Trophoblast cell (in vitro differentiated cells and primary cell): ENCODE measurements at regions not wholly inside any gene's neighbourhood (a gene's known extent, or its start where the extent isn't known, plus 50 kb on each side); places are given as distances from the start of the nearest gene placed in this dataset.
"Not testable (repeated sequence)": the region's sequence is repeated elsewhere in the genome, so short reads cannot be mapped to it uniquely, and the experiment has no call there.

Experiments used
- DNase-seq, 2 donors: peaks; one replicate each; pipeline ENCODE4 v3.0.0-alpha.2; 2016
- H2AFZ ChIP-seq: 2 replicates; pipeline ENCODE4 v1.6.1; 2013; ENCODE audit warnings: low read length, moderate library complexity, mild to moderate bottlenecking; ENCODE audit not compliant: insufficient read depth, poor library complexity
- H2AK5ac ChIP-seq: 2 replicates; pipeline ENCODE4 v1.6.1; 2013; ENCODE audit warnings: mild to moderate bottlenecking, low read length
- H2BK120ac ChIP-seq: 2 replicates; pipeline ENCODE4 v1.6.1; 2013; ENCODE audit warnings: low read length, mild to moderate bottlenecking, moderate library complexity; ENCODE audit not compliant: insufficient read depth, poor library complexity
- H2BK12ac ChIP-seq: 2 replicates; pipeline ENCODE4 v1.6.1; 2013; ENCODE audit warnings: mild to moderate bottlenecking, low read length, moderate library complexity
- H2BK5ac ChIP-seq: 2 replicates; pipeline ENCODE4 v1.6.1; 2013; ENCODE audit warnings: low read length, low read depth, moderate library complexity, mild to moderate bottlenecking; ENCODE audit not compliant: poor library complexity
- H3K14ac ChIP-seq: 2 replicates; pipeline ENCODE4 v1.6.1; 2013; ENCODE audit warnings: mild to moderate bottlenecking, low read length
- H3K18ac ChIP-seq: 2 replicates; pipeline ENCODE4 v1.6.1; 2013; ENCODE audit warnings: mild to moderate bottlenecking, low read length
- H3K23ac ChIP-seq: 2 replicates; pipeline ENCODE4 v1.6.1; 2013; ENCODE audit warnings: low read length
- H3K27ac ChIP-seq: 2 replicates; pipeline ENCODE4 v1.5.1; 2013; ENCODE audit warnings: low read depth, mild to moderate bottlenecking, inconsistent platforms, low read length, moderate library complexity
- H3K27me3 ChIP-seq: 2 replicates; pipeline ENCODE4 v1.6.1; 2013; ENCODE audit warnings: inconsistent platforms, mild to moderate bottlenecking, low read length, moderate library complexity; ENCODE audit not compliant: insufficient read depth
- H3K36me3 ChIP-seq, 2 experiments: 1 replicate in 1 of 2; 2 replicates in 1 of 2; pipeline ENCODE4 v1.6.1; 2013; ENCODE audit warnings: low read length in 2 of 2, mild to moderate bottlenecking in 2 of 2, moderate library complexity in 1 of 2; ENCODE audit not compliant: insufficient read depth in 2 of 2, control insufficient read depth in 1 of 2
- H3K4ac ChIP-seq: 2 replicates; pipeline ENCODE4 v1.6.1; 2013; ENCODE audit warnings: low read depth, mild to moderate bottlenecking, low read length, moderate library complexity
- H3K4me1 ChIP-seq, 2 experiments: 1 replicate in 1 of 2; 2 replicates in 1 of 2; pipeline ENCODE4 v1.6.1; 2013; ENCODE audit warnings: low read length in 2 of 2, mild to moderate bottlenecking in 2 of 2, moderate library complexity in 1 of 2; ENCODE audit not compliant: insufficient read depth in 2 of 2, control insufficient read depth in 1 of 2
- H3K4me2 ChIP-seq: 2 replicates; pipeline ENCODE4 v1.6.1; 2013; ENCODE audit warnings: inconsistent platforms, mild to moderate bottlenecking, low read length, moderate library complexity
- H3K4me3 ChIP-seq: 2 replicates; pipeline ENCODE4 v1.5.1; 2013; ENCODE audit warnings: mild to moderate bottlenecking, low read depth, low read length, inconsistent platforms
- H3K79me1 ChIP-seq: one replicate; pipeline ENCODE4 v1.6.1; 2013; ENCODE audit warnings: low read length
- H3K79me2 ChIP-seq: 2 replicates; pipeline ENCODE4 v1.6.1; 2013; ENCODE audit warnings: low read length, mild to moderate bottlenecking; ENCODE audit not compliant: control insufficient read depth, insufficient read depth, poor library complexity
- H3K9ac ChIP-seq: 2 replicates; pipeline ENCODE4 v1.6.1; 2013; ENCODE audit warnings: mild to moderate bottlenecking, low read length
- H3K9me3 ChIP-seq: 2 replicates; pipeline ENCODE4 v1.6.1; 2013; ENCODE audit warnings: low read depth, mild to moderate bottlenecking, control low read depth, inconsistent platforms, low read length; ENCODE audit not compliant: insufficient read depth
- H4K12ac ChIP-seq: 2 replicates; pipeline ENCODE4 v1.6.1; 2013; ENCODE audit warnings: low read depth, mild to moderate bottlenecking, low read length, moderate library complexity
- H4K8ac ChIP-seq: 2 replicates; pipeline ENCODE4 v1.6.1; 2013; ENCODE audit warnings: low read depth, mild to moderate bottlenecking, low read length, moderate library complexity
- H4K91ac ChIP-seq: one replicate; pipeline ENCODE4 v1.6.1; 2013; ENCODE audit warnings: low read depth, mild to moderate bottlenecking, low read length, moderate library complexity
- WGBS: extraction: QIAGEN DNeasy Blood & Tissue Kit; methylation state at CpG from one replicate; pipeline ENCODE4 v1.1.7; 2013; ENCODE audit warnings: missing lambda C conversion rate; ENCODE audit not compliant: insufficient read length, insufficient coverage; ENCODE audit errors: extremely low coverage; 5-methylcytosine and 5-hydroxymethylcytosine counted together

DNA sequence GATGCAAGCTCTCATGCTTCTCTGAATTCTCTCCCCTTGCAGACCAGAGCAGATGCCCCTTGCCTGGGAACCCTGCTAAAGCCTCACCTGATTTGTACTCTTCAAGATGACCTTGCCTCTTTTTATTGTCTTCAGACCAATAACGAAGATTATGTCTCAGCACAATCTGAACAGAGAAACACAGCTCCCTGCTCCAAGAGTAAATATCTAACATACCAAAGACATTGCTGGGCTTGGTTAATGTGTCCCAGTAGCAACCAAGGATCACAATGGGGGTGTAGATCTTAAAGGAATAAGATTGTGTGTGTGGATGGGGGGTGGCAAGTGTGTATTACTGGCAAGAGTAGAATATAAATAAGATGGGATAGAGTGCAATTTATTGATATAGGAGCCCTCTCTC lies 67.6 kb upstream of the LHFPL2 start:
- Histone ChIP-seq H2BK12ac (no peak overlapping the region), H2AFZ (no peak overlapping the region), H2BK120ac (no peak overlapping the region), H3K27me3 (no peaks in the 10 kb centered on the region), H3K79me1 (no peaks in the 10 kb centered on the region), H4K91ac (no peak overlapping the region), H3K27ac (no peak overlapping the region), H4K8ac (no peak overlapping the region), H3K4ac (no peak overlapping the region), H3K9me3 (no peaks in the 10 kb centered on the region), H3K4me2 (no peak overlapping the region), H3K14ac (no peak overlapping the region), H3K36me3 (no peaks in the 10 kb centered on the region), H4K12ac (no peak overlapping the region), H3K9ac (no peak overlapping the region), H3K4me1 (peaks cover 0 to 2% of the 10 kb centered on the region in 2 experiments), H2BK5ac (no peak overlapping the region), H2AK5ac (no peak overlapping the region), H3K79me2 (no peaks in the 10 kb centered on the region), H3K18ac (no peak overlapping the region), H3K4me3 (no peak overlapping the region), H3K23ac (no peak overlapping the region)
- DNase-seq: no peak
- no CpG with 5 or more reads among the region's 1 CpG for WGBS

DNA sequence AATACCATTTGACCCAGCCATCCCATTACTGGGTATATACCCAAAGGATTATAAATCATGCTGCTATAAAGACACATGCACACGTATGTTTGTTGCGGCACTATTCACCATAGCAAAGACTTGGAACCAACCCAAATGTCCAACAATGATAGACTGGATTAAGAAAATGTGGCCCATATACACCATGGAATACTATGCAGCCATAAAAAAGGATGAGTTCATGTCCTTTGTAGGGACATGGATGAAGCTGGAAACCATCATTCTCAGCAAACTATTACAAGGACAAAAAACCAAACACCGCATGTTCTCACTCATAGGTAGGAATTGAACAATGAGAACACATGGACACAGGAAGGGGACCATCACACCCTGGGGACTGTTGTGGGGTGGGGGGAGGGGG lies 66.8 kb upstream of the LHFPL2 start:
- H3K4me2 ChIP-seq, H3K4me1 ChIP-seq, H2BK12ac ChIP-seq, H3K36me3 ChIP-seq, H4K12ac ChIP-seq, H2BK120ac ChIP-seq, H4K8ac ChIP-seq, H3K79me2 ChIP-seq, H2BK5ac ChIP-seq, H3K4ac ChIP-seq, H3K79me1 ChIP-seq, H4K91ac ChIP-seq, DNase-seq, H3K23ac ChIP-seq, H3K27ac ChIP-seq, H3K9ac ChIP-seq, H3K14ac ChIP-seq, H2AK5ac ChIP-seq, H2AFZ ChIP-seq, H3K27me3 ChIP-seq, H3K9me3 ChIP-seq, H3K18ac ChIP-seq, H3K4me3 ChIP-seq: not testable (repeated sequence)
- WGBS: no CpG with 5 or more reads among the region's 3 CpGs

DNA sequence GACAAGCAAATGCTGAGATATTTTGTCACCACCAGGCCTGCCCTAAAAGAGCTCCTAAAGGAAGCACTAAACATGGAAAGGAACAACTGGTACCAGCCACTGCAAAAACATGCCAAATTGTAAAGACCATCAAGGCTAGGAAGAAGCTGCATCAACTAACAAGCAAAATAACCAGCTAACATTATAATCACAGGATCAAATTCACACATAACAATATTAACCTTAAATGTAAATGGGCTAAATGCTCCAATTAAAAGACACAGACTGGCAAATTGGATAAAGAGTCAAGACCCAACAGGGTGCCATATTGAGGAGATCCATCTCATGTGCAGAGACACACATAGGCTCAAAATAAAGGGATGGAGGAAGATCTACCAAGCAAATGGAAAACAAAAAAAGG lies 63.1 kb upstream of the LHFPL2 start:
- not testable (repeated sequence) for H3K14ac ChIP-seq, H3K36me3 ChIP-seq, H4K91ac ChIP-seq, H2BK120ac ChIP-seq, H3K4me2 ChIP-seq, H3K27me3 ChIP-seq, DNase-seq, H3K79me2 ChIP-seq, H2AFZ ChIP-seq, H3K79me1 ChIP-seq, H3K4me3 ChIP-seq, H4K8ac ChIP-seq, H3K4me1 ChIP-seq, H3K9ac ChIP-seq, H3K9me3 ChIP-seq, H2BK12ac ChIP-seq, H3K18ac ChIP-seq, H4K12ac ChIP-seq, H3K4ac ChIP-seq, H3K23ac ChIP-seq, H2BK5ac ChIP-seq, H2AK5ac ChIP-seq, H3K27ac ChIP-seq

DNA sequence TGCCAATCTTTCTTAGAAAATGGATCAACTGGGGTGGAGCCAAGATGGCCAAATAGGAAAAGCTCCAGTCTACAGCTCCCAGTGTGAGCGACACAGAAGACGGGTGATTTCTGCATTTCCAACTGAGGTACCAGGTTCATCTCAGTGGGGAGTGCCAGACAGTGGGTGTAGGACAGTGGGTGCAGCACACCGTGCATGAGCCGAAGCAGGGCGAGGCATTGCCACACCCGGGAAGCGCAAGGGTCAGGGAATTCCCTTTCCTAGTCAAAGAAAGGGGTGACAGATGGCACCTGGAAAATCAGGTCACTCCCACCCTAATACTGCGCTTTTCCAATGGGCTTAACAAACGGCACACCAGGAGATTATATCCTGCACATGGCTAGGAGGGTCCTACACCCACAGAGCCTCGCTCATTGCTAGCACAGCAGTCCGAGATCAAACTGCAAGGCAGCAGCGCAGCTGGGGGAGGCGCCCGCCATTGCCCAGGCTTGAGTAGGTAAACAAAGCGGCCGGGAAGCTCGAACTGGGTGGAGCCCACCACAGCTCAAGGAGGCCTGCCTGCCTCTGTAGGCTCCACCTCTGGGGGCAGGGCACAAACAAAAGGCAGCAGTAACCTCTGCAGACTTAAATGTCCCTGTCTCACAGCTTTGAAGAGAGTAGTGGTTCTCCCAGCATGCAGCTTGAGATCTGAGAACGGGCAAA lies 61.3 kb upstream of the LHFPL2 start:
- H4K8ac ChIP-seq, H2BK120ac ChIP-seq, H4K12ac ChIP-seq, H3K36me3 ChIP-seq, H3K4me2 ChIP-seq, H4K91ac ChIP-seq, H3K4me1 ChIP-seq, H3K18ac ChIP-seq, H3K27ac ChIP-seq, H3K9ac ChIP-seq, H3K79me2 ChIP-seq, H3K4ac ChIP-seq, H3K23ac ChIP-seq, H3K4me3 ChIP-seq, DNase-seq, H2AFZ ChIP-seq, H3K9me3 ChIP-seq, H3K14ac ChIP-seq, H2BK12ac ChIP-seq, H3K79me1 ChIP-seq, H3K27me3 ChIP-seq, H2BK5ac ChIP-seq, H2AK5ac ChIP-seq: not testable (repeated sequence)
- WGBS: no CpG with 5 or more reads among the region's 18 CpGs
